Activated CD8-positive, alpha-beta memory T cell treated with anti-CD3 and anti-CD28 coated beads, Interleukin-2, amount 50 U/mL, for 48 hours (primary cell): ENCODE measurements at regions not wholly inside any gene's neighbourhood (a gene's known extent, or its start where the extent isn't known, plus 50 kb on each side); places are given as distances from the start of the nearest gene placed in this dataset.

Experiments used
- DNase-seq: peaks from one replicate; pipeline ENCODE4 v3.0.0-alpha.2; 2020

- DNase-seq: no peak
Measured at GRCh38 chr4:4735136-4735750, 124.2 kb upstream of the MSX1 start.

GRCh38 chr4:4734425-4734824, 125.0 kb upstream of the MSX1 start:
- no peak for DNase-seq

- DNase-seq: no peak
Measured at GRCh38 chr4:4733663-4734062, 125.8 kb upstream of the MSX1 start.

GRCh38 chr4:4730249-4730648, 129.2 kb upstream of the MSX1 start:
- no peak for DNase-seq

- DNase-seq: no peak
Measured at GRCh38 chr4:4729206-4729605, 130.3 kb upstream of the MSX1 start.

GRCh38 chr4:4727536-4727935, 131.9 kb upstream of the MSX1 start:
- no peak for DNase-seq

GRCh38 chr4:4726051-4726450, 133.4 kb upstream of the MSX1 start:
- no peak for DNase-seq

GRCh38 chr4:4724321-4724720, 135.1 kb upstream of the MSX1 start:
- DNase-seq: no peak

- DNase-seq: no peak
Measured at GRCh38 chr4:4721636-4722035, 137.8 kb upstream of the MSX1 start.

GRCh38 chr4:4720646-4721045, 138.8 kb upstream of the MSX1 start:
- no peak for DNase-seq

- no peak for DNase-seq
Measured at GRCh38 chr4:4719436-4719835, 140.0 kb upstream of the MSX1 start.

- DNase-seq: no peak
Measured at GRCh38 chr4:4717692-4718091, 141.8 kb upstream of the MSX1 start.

- DNase-seq: no peak
Measured at GRCh38 chr4:4714331-4714730, 145.1 kb upstream of the MSX1 start.

GRCh38 chr4:4712800-4713528, 146.5 kb upstream of the MSX1 start:
- no peak for DNase-seq

- no peak for DNase-seq
Measured at GRCh38 chr4:4711902-4712301, 147.6 kb upstream of the MSX1 start.

- no peak for DNase-seq
Measured at GRCh38 chr4:4709736-4710135, 149.7 kb upstream of the MSX1 start.

- DNase-seq: no peak
Measured at GRCh38 chr4:4704267-4704666, 155.2 kb upstream of the MSX1 start.

- DNase-seq: no peak
Measured at GRCh38 chr4:4697584-4697983, 155.7 kb upstream of the STX18 start.

- no peak for DNase-seq
Measured at GRCh38 chr4:4696530-4696929, 154.7 kb upstream of the STX18 start.

- DNase-seq: no peak
Measured at GRCh38 chr4:4695497-4695896, 153.6 kb upstream of the STX18 start.

GRCh38 chr4:4694827-4695226, 153.0 kb upstream of the STX18 start:
- DNase-seq: no peak

- DNase-seq: no peak
Measured at GRCh38 chr4:4694296-4694772, 152.5 kb upstream of the STX18 start.

- no peak for DNase-seq
Measured at GRCh38 chr4:4693755-4694295, 152.0 kb upstream of the STX18 start.

GRCh38 chr4:4693258-4693657, 151.4 kb upstream of the STX18 start:
- DNase-seq: no peak

- DNase-seq: no peak
Measured at GRCh38 chr4:4690854-4691253, 149.0 kb upstream of the STX18 start.
